ENCODE measurements at regions not wholly inside any gene's neighbourhood (a gene's known extent, or its start where the extent isn't known, plus 50 kb on each side); places are given as distances from the start of the nearest gene placed in this dataset.
A peak's percentile ranks its signal among the peaks of the same experiment; 100 is the strongest.

DNA sequence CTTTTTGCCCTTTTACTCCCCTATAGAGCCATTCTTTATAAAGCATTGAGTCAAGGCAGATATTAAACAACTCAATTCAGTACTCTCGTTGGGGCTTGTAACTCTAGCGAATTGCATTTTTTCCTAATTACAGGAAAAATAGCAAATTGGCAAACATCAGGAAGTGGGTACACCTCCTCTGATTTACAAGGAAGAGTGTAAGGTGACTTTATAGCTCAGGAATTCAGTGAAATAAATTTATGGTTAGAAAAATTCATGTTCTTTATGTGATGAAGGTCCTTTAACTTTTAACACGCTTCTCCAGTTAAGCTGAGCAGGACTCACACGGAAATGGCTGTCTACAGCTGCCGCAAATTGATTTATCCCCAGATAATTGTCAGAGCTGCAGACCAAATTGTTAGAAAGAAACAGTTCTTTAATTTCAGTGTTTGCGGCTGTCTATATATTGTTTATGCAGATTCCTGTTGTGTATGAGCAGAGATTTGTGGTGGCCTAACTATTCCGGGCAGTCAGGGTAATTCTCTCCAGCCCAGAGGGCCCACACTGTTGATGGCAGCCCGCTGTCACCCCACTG lies 151.1 kb upstream of the MKI67 start:
- no peak for DNase-seq (ENCODE audit: low read depth, low spot score)
- H3K27ac ChIP-seq = peak overlapping the region; percentile 28

DNA sequence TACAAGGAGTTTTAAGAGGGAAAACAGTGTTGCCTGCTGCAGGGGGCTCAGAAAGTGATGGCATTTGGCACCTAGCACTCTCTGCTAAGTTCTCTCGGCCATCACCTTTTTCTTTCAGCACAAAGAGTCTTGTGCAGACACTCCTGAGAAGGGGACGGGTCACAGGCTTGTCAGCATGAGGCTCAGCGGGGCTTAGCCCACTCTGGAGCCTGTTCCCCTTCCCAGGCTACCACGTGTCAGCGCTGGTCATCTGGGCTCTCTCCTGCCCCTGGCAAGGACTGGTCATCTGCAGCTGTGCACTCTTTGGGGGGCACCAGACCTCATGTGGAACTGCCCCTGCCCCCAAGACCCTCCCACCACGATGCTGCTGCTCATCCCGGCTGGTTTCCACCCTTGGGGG lies 152.1 kb upstream of the MKI67 start:
- H3K27ac ChIP-seq = no peak overlapping the region
- DNase-seq (ENCODE audit: low read depth, low spot score) = no peak

DNA sequence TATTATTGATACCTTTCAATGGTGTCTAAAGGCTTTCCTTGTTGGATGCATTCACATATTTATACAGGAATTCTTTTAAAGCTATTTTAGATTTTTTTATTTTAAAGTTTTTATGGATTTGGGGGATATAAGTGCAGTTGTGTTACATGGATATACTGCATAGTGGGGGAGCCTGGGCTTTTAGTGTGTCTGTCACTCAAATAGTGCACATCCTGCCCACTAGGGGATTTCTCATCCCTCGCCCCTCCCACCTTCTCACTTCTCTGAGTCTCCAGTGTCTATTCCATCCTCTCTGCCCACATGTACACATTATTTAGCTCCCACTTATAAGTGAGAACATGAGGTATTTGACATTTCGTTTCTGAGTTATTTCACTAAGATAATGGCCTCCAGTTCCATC lies 154.0 kb upstream of the MKI67 start:
- no peak overlapping the region for H3K27ac ChIP-seq
- no peak for DNase-seq (ENCODE audit: low read depth, low spot score)

DNA sequence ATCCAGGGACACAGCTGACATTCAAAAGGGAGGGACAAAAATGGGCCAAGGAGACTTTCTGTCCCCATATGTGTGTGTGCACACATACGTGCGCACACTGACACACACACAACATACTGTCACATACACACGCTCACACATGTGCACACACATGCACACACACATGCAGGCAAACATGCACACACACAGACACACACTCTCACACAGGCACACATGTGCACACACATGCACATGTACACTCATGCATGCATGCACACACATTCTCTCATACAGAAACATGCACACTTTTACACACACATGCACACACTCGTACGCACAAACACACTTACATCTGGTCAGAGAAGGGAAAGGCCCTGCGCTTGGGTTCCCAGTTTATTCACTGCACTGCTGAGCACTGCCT lies 155.1 kb upstream of the MKI67 start:
- no peak for DNase-seq (ENCODE audit: low read depth, low spot score)
- H3K27ac ChIP-seq = no peak overlapping the region

DNA sequence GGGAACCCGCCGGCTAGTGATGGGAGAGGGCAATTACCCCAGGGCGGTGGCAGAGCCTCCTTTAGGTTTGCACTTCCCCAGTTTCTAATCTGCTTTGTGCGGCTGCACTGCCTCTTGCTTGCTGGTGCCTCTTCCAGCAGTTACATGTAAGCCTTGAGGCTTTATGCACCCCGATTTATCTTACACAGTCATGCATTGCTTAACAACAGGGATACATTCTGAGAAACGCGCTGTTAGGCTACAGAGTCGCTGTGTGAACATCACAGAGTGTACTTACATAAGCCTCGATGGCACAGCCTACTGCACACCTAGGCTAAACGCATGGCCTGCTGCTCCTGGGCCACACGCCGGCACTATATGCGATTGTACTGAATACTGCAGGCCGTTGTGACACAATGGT lies 155.6 kb upstream of the MKI67 start:
- no peak overlapping the region for H3K27ac ChIP-seq
- DNase-seq (ENCODE audit: low read depth, low spot score) = no peak

DNA sequence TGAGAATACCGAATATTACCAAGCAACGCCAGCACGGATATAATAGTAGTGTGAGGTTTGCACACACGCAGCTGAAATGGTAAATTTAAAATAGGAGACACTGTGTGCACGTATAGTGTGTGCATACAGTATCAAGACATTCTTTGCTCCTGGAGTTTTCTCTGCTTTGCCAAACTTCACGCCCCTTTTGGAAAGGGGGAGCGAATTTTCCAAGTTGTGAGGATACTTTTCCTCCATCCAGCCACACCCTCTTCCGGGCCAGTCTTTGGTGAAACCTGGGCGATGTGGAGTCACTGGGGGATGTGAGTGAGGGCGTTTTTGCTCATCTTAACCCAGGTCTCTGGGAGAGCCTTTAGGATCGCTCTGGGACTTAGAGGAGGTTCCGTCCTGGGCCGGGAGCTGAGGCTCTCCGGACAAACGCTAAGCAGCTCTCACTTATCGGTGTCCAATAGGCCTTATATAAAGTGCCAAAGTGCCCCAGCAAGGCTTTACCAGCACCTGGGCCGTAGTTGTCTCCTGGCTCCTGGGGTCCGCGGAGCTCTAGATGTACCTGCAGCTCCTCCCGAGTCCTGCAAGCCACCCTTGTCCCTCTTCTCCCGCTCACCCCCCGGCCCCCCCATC lies 160.0 kb upstream of the MKI67 start:
- DNase-seq (ENCODE audit: low read depth, low spot score) = no peak
- H3K27ac ChIP-seq = no peak overlapping the region

DNA sequence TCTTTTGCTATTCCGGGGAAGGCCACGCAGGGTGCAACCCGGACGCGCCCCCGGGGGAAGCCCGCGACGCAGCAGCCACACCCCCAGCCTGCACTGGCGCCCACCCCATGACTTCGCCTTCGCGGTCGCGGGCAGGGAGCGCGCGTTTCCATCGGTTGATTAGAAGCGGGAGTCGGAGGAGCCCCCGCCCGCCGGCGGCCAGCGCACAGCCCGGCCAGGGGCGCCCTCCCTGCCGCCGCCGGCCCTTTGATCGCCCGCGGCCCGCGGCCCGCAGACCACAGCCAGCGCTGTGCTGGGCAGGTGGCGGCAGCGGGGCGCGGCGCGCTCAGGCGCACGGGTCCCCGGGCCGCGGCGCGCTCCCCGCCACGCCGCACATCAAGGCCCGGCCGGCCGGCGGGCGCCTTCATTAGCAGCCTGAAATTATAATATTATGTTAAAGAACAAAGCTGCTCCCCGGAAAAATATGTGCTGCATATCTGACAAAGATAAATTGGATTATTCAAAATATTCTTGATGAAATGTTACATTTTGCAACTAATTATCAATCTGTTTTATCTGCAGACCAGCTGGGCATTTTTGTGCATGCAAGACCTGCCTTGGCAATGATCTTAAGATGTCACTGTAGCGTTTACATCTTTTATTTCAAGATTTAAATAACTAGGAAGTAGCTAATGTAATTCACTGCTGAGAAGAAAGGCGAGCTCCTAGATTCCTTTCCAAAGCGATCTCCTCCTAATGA lies 160.7 kb upstream of the MKI67 start:
- no peak overlapping the region for H3K27ac ChIP-seq
- no peak for DNase-seq (ENCODE audit: low read depth, low spot score)

DNA sequence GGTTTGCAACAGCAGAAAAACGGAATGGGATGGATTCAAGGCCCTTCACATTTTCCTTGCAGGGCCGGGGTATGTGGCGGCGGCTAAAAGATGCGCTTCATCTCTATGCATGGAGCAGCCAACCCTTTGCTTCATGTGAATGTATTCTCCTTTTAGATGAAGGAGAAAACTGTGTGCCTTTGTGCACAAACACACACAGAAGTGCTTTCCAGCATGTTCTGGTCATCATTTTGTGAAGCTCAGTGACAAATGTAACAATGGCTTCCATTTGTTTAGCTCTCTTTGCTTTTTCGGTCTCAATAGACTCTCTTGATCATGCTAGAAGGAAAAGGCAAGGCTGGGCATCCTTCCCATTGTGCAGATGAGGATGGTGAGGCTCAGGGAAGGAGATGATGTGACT lies 161.7 kb upstream of the MKI67 start:
- no peak overlapping the region for H3K27ac ChIP-seq
- DNase-seq (ENCODE audit: low read depth, low spot score) = no peak

DNA sequence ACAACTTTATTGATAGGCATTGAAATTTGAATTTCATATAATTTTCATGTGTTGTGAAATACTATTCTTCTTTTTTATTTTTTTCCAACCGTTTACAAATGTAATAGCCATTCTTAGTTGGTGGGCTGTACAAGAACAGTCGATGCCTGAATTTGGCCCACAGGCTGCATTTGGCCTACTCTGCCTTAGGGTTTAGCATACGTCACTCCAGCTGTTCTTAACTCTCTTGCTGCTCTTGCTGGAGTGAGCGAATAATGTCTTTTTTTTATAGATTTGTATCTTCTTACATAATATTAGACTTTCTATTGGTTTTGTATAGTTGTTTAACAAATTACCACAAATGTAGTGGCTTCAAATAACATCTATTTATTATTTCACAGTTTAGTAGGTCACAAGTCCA lies 163.4 kb upstream of the MKI67 start:
- no peak overlapping the region for H3K27ac ChIP-seq

DNA sequence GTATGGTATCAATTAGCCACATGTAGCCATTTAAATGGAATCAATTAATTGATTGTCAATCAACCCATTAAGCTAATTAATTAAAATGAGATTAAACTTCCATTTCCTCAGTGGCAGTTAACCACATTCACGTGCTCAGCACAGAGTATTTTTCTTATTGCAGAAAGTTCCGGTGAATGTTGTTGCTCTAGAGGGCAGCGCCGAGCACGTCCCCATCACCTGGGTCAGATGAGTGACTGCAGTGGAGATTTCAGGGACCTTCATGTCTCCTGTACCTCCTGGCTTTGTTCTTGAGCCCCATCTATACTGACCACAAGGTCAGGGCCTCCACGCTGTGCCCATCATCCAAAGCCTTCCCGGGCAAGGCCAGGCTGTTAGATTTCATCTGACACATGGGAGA lies 168.8 kb upstream of the MKI67 start:
- H3K27ac ChIP-seq = no peak overlapping the region
- no peak for DNase-seq (ENCODE audit: low read depth, low spot score)

More for the DNA sequence above, 163.4 kb upstream of the MKI67 start:
- DNase-seq (ENCODE audit: low read depth, low spot score) = no peak

DNA sequence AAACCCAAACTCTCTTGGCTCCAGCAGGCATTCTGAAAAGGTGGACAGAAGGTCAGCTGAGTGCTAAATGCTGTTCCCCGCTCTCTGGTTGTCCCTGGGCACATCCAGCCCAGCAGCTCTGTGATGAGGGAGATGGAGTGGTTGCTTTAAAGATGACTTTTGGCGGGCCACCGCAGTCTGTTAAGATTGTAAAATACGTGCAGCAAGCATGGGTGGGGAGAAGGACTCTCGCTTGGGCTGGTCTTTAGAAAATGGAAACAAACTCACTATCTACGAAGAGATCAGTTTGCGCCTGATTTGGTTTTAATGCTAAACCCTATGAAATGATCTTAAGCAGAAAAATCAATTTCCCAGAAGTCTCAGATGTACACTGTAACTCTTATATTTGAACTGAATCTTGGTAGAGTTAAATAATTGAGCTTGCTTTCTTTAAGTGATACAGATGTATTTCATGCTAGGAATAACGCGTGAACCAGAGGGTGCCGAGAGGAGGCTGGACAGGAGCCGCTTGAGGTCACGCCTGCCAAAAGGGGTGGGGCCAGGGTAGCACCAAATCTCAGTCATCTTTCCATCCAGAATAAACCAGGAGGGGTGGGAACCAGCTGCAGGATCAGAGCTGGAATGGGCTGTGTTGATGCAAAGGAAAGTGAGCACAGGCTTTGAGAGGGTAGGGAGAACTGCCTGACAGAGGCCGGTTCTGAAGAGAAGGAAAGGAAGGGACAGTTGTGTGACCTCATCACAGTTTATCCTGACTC lies 170.2 kb upstream of the MKI67 start:
- no peak overlapping the region for H3K27ac ChIP-seq
- DNase-seq (ENCODE audit: low read depth, low spot score) = no peak

DNA sequence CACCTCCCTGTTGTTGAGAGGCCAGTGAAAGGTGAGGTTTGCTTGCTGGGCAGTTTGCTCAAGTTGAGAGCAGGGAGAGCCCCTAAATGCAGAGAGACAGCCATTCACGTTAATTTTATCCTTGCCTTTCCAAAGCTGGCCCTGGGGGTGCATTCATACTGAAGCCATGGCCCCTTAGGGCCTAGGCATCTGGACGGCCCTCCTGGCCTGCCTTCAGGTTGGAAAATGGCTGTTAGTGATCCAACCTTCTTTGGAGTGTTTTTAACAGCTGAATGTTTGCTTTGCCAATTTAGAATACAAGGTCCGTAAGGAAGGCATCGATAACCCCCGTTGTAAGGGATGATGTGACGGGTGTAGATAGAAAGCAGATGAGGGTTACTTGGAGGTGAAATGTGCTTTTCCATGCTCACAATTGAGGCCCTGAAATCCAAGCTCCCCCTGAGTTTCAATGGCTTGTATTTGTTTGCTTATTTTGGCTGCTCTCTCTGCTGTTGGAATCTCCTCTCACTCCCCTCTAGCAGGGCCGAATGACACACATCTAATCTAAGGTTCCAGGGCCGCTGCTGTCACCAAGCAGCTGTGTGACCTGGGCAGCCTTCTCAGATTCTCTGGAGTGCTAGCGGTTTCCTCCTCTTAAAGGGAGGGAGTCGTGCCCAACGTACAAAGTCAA lies 171.6 kb upstream of the MKI67 start:
- DNase-seq (ENCODE audit: low read depth, low spot score) = no peak
- H3K27ac ChIP-seq = no peak overlapping the region

DNA sequence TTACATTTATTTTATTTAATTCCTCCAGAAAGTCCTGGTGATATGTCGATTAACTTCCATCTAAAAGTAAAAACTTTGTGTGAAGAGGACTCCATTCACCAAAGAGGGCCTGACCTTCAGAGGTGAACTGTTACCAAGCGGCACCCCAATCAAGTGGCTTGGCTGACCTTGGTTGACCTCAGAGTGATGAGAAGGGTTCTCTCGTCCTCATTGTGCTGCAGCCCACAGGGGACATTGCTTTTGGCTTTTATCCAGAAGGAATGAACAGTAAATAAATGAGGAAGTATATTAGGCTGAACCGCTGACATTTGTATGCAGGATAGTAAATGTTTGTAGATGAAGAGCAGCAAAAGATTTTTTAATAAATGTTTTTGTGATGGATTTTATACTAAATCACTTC lies 172.4 kb upstream of the MKI67 start:
- no peak overlapping the region for H3K27ac ChIP-seq
- DNase-seq (ENCODE audit: low read depth, low spot score) = no peak

DNA sequence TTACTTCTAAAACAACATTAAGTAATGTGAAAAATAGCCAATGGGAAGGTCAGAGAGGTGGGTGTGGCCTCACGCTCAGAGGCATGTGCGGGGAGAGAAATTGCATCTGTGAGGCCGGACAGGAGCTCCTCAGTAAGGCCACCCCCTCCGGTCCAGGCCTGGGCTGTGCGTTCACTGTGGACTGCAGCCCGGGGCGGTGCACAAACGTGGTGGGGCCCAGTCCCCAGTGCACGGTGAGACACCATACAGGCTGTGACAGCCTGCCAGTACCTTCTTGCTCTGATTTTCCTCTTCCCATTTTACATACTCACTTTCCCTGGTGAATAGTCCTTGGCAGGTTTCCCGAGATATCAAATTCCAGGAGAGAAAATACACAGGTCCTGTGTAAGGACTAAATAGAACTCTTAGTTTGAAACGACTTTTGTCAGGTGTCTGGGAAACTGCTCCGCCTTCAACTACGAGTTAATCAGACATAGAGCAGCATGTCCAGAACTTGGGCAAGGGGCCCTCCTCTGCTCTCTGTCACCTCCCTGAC lies 174.1 kb upstream of the MKI67 start:
- no peak overlapping the region for H3K27ac ChIP-seq
- no peak for DNase-seq (ENCODE audit: low read depth, low spot score)

DNA sequence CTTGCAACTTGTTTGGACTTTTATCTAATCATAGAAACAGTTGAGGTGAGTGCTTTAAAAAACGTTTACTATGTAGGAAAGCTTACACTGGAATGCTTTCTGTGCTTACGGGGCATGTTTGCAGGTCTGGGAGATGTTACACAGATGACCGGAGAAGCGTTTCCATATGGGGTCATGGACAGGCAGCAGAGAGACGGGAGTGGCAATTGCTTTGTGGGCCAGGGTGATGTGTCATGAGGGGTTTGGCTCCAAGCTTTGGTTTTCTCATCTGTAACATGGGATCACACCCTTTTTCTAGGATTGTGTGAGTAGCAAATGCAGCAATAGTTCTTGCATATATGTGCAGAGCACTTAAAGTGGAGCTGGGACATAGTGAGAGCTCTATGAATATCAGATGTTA lies 174.8 kb upstream of the MKI67 start:
- H3K27ac ChIP-seq = no peak overlapping the region
- no peak for DNase-seq (ENCODE audit: low read depth, low spot score)

DNA sequence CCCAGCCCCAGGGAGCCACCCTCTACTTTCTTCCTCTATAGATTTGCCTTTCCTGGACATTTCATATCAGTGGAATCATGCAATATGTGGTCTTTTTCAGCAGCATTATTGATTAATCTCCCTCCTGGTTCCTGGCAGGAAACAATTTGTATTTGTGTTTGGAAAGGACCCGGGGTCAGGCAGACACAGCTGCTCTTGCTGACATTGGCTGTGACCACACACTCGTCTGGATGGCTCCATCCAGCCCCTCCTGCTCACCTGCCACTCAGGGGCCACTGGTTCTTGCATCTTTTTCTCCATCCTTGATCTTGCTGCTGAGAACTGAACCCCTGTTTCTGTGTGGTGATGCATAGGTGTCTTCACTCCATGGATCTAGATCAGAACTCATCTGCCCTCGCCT lies 176.6 kb upstream of the MKI67 start:
- DNase-seq (ENCODE audit: low read depth, low spot score) = no peak
- H3K27ac ChIP-seq = no peak overlapping the region

DNA sequence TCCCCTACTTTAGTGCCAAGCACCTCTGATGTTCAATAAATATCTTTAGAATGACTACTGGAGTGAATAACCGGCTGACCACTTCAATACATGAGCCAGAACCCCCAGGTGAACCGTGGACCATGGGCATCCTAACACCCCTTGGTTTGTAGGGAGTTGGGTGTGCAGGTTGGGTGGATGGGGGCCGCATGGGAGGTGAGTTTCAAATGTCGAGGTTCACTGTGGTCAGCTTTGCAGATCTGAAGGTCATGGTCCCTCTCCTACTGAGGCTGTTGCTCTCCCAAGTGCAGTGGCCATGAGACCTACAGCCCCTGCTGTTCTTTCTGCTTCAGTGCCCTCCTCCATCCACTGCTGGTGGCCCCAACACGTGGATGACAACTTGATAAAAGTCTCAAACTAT lies 178.0 kb upstream of the MKI67 start:
- DNase-seq (ENCODE audit: low read depth, low spot score) = no peak
- no peak overlapping the region for H3K27ac ChIP-seq

DNA sequence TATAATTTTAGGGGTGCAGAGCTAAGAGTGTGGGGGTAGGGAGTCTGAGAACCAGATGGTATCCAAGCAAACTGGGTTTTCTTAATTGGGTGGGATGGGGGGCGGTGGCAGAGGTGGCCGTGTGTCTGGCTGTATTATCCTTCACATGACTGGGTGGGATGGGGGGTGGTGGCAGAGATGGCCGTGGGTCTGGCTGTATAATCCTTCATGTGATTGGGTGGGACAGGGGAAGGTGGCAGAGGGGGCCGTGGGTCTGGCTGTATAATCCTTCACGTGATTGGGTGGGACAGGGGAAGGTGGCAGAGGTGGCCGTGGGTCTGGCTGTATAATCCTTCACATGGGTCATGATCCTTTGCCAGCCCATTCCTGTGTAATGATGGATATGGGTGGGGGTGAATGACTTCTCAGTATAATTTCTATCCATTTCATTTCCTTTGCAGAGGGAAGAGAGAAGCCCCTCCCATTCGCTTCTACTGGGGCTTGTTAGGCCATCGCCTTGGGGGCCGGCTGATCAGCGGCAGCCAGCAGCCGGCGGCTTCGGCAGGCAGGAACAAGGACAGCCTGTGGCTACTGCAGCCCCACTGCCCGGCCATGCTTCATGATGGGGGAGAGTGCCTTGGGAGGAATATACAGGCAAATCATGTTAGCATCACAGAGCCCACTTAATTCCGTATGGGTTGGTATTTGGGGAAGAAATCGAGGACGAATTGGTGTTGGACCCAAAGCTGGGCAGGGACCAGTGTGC lies 179.6 kb upstream of the MKI67 start:
- no peak overlapping the region for H3K27ac ChIP-seq
- DNase-seq (ENCODE audit: low read depth, low spot score) = no peak

DNA sequence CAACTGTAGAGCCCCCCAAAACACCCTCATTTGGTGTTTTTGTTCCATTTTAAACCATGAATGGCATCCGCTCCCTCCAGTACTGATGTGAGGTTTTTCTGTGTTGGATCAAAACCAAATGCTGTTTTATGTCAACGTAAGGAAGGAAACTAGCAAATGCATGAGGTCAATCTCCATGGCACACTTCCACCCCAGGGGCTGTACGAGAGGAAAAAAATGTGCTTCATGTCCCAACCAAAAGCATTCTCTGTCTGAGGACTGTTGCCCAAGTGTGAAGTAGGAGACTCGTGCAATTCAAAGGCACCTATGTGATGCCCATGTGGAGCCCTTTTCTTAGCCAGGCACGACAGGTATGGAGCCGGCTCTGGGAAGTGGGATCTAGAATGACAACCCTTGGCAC lies 180.3 kb upstream of the MKI67 start:
- no peak overlapping the region for H3K27ac ChIP-seq

DNA sequence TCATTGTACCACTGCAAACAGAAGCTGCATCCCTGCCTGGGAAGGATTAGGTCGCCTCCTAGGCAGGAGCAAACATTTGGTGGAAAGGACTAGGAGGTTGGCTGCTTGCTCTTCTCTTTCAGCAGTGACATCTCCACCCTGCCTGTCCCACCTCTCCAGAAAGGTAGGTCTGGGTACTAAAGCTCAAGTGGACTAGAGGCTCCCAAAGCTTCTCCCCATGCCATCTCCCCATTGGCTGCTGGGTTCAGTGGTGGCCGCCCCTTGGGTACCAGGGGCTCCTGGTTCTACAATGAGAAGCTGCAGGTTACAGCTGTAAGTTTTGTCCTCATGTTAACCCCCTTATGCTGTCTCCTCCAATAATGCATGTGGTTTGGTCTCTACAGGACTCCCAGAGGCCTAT lies 180.7 kb upstream of the MKI67 start:
- H3K27ac ChIP-seq = no peak overlapping the region

More for the DNA sequence above, 180.3 kb upstream of the MKI67 start:
- DNase-seq (ENCODE audit: low read depth, low spot score) = no peak

More for the DNA sequence above, 180.7 kb upstream of the MKI67 start:
- no peak for DNase-seq (ENCODE audit: low read depth, low spot score)
